NT2/D1 (cell line): ENCODE measurements at regions not wholly inside any gene's neighbourhood (a gene's known extent, or its start where the extent isn't known, plus 50 kb on each side); places are given as distances from the start of the nearest gene placed in this dataset.

ENCODE experiments used
- DNase-seq: peaks from one replicate; pipeline ENCODE4 v3.0.0-alpha.2; 2011; ENCODE audit warnings: low read depth, low spot score
- H3K27me3 ChIP-seq: 2 replicates; pipeline ENCODE4 v1.6.0; 2011; ENCODE audit warnings: mild to moderate bottlenecking; ENCODE audit not compliant: insufficient read length, insufficient read depth
- H3K36me3 ChIP-seq: 2 replicates; pipeline ENCODE4 v1.6.1; 2011; ENCODE audit warnings: mild to moderate bottlenecking, low read length, mixed read lengths; ENCODE audit not compliant: insufficient read depth, insufficient read length
- H3K4me1 ChIP-seq: 2 replicates; pipeline ENCODE4 v1.5.1; 2011; ENCODE audit not compliant: insufficient read depth, insufficient read length
- H3K4me3 ChIP-seq: 2 replicates; pipeline ENCODE4 v1.5.1; 2011; ENCODE audit warnings: low read depth; ENCODE audit not compliant: insufficient read length
- H3K9ac ChIP-seq: 2 replicates; pipeline ENCODE4 v1.6.0; 2011; ENCODE audit warnings: low read depth; ENCODE audit not compliant: insufficient read length
- H3K9me3 ChIP-seq: 2 replicates; pipeline ENCODE4 v1.5.1; 2011; ENCODE audit warnings: mild to moderate bottlenecking, low read length; ENCODE audit not compliant: insufficient read depth
- SUZ12 ChIP-seq: IDR thresholded peaks from 2 replicates; pipeline ENCODE4 v1.6.1; 2011; ENCODE audit not compliant: insufficient read length, insufficient read depth; ENCODE audit errors: extremely low read depth
- YY1 ChIP-seq: IDR thresholded peaks from 2 replicates; pipeline ENCODE4 v1.6.1; 2011; ENCODE audit not compliant: insufficient read length, insufficient read depth
- ZNF274 ChIP-seq: IDR thresholded peaks from 2 replicates; pipeline ENCODE4 v1.6.1; 2011; ENCODE audit warnings: mild to moderate bottlenecking, low read depth, low read length

GRCh38 chr14:84421621-84422020 lies 1108.3 kb upstream of the FLRT2 start:
- H3K36me3 ChIP-seq: no peaks in the 10 kb centered on the region
- TF ChIP-seq SUZ12: no peak
- TF ChIP-seq ZNF274: no peak
- no peak for TF ChIP-seq YY1
- H3K9ac ChIP-seq: no peak overlapping the region
- H3K4me3 ChIP-seq: no peak overlapping the region
- H3K27me3 ChIP-seq: no peaks in the 10 kb centered on the region
- H3K4me1 ChIP-seq: no peaks in the 10 kb centered on the region
- no peaks in the 10 kb centered on the region for H3K9me3 ChIP-seq
- no peak for DNase-seq

DNA sequence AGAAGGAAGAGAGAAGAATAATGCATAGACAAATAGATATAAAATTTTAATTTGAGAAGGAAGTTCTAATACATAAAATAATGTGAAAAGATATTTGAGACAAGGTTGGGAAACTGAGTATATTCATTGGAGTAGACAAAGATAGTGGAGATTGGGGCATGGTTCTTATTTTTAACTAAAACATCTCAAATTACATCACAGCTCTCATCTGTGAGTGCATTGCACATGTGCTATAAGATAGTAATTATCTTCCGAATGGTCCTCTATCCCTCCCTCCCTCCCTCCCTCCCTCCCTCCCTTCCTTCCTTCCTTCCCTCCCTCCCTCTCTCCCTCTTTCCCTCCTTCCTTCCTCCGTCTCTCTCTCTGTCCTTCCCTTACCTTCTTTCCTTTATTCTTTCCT lies 1104.0 kb upstream of the FLRT2 start:
- no peak for DNase-seq
- no peak overlapping the region for H3K4me3 ChIP-seq
- no peaks in the 10 kb centered on the region for H3K27me3 ChIP-seq
- H3K9ac ChIP-seq: no peak overlapping the region
- H3K36me3 ChIP-seq: no peaks in the 10 kb centered on the region
- H3K4me1 ChIP-seq: no peaks in the 10 kb centered on the region
- TF ChIP-seq ZNF274 (no peak), YY1 (no peak), SUZ12 (no peak)
- no peaks in the 10 kb centered on the region for H3K9me3 ChIP-seq

- no peak for DNase-seq
- H3K27me3 ChIP-seq: no peaks in the 10 kb centered on the region
- no peak overlapping the region for H3K9ac ChIP-seq
- no peaks in the 10 kb centered on the region for H3K4me1 ChIP-seq
- H3K4me3 ChIP-seq: no peak overlapping the region
- TF ChIP-seq ZNF274 (no peak), YY1 (no peak), SUZ12 (no peak)
- no peaks in the 10 kb centered on the region for H3K9me3 ChIP-seq
- no peaks in the 10 kb centered on the region for H3K36me3 ChIP-seq
Measured at GRCh38 chr14:84432676-84433075, 1097.3 kb upstream of the FLRT2 start.

DNA sequence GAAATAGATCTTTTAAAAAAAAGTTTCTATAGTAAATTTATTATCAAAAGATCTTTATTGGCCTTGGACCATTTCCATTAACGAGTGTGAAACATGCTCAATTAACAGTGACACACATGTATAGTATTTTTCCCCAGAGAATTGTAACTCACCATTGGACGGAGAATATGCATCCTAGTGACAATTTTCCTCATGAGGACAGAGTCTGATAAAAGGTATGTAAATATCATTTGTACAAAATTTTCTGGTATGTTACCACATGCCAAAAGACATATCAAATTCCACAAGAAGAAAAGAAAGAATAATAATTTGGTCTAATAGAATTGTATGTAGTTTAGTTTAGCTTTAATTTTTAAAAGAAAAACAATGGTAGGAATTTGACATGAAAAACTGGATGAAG lies 1096.0 kb upstream of the FLRT2 start:
- H3K9ac ChIP-seq: no peak overlapping the region
- no peaks in the 10 kb centered on the region for H3K4me1 ChIP-seq
- no peak overlapping the region for H3K4me3 ChIP-seq
- no peaks in the 10 kb centered on the region for H3K36me3 ChIP-seq
- no peak for DNase-seq
- no peaks in the 10 kb centered on the region for H3K9me3 ChIP-seq
- H3K27me3 ChIP-seq: no peaks in the 10 kb centered on the region
- TF ChIP-seq YY1: no peak
- no peak for TF ChIP-seq ZNF274
- no peak for TF ChIP-seq SUZ12

GRCh38 chr14:84435820-84436324 lies 1094.1 kb upstream of the FLRT2 start:
- TF ChIP-seq ZNF274 (no peak), YY1 (no peak), SUZ12 (no peak)
- no peak for DNase-seq
- H3K27me3 ChIP-seq: no peaks in the 10 kb centered on the region

GRCh38 chr14:84436528-84436927 lies 1093.4 kb upstream of the FLRT2 start:
- Histone ChIP-seq H3K27me3 (no peaks in the 10 kb centered on the region), H3K4me1 (no peaks in the 10 kb centered on the region), H3K4me3 (no peak overlapping the region), H3K9me3 (no peaks in the 10 kb centered on the region), H3K9ac (no peak overlapping the region), H3K36me3 (no peaks in the 10 kb centered on the region)
- DNase-seq: no peak
- TF ChIP-seq ZNF274: no peak

More at GRCh38 chr14:84435820-84436324, 1094.1 kb upstream of the FLRT2 start:
- no peaks in the 10 kb centered on the region for H3K36me3 ChIP-seq
- no peaks in the 10 kb centered on the region for H3K9me3 ChIP-seq
- no peaks in the 10 kb centered on the region for H3K4me1 ChIP-seq
- no peak overlapping the region for H3K9ac ChIP-seq
- H3K4me3 ChIP-seq: no peak overlapping the region

DNA sequence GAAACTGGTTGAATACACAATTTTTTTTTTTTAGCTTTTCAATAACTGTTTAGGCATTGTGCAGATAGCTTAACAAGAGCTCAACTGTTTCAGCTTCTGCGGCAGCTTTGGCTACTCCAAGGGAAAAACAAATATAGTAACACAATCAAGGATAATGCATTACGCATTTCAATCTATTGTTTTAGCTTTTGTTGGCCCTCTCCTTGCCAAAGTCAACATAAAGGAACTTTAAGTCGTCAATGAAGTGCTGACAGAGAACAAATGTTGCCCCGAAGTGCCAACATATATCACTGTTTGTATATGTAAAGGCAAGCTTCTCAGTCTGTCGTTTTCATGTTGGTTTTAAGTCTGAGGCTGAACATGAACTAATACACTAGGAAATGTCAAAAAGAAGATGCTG lies 1087.4 kb upstream of the FLRT2 start:
- Histone ChIP-seq H3K4me1 (no peaks in the 10 kb centered on the region), H3K36me3 (no peaks in the 10 kb centered on the region), H3K9ac (no peak overlapping the region), H3K27me3 (no peaks in the 10 kb centered on the region), H3K4me3 (no peak overlapping the region), H3K9me3 (no peaks in the 10 kb centered on the region)
- no peak for DNase-seq
- TF ChIP-seq YY1: no peak
- TF ChIP-seq SUZ12: no peak
- no peak for TF ChIP-seq ZNF274

- no peak overlapping the region for H3K9ac ChIP-seq
- H3K27me3 ChIP-seq: no peaks in the 10 kb centered on the region
- no peaks in the 10 kb centered on the region for H3K4me1 ChIP-seq
- H3K36me3 ChIP-seq: no peaks in the 10 kb centered on the region
- no peak for DNase-seq
- H3K9me3 ChIP-seq: no peaks in the 10 kb centered on the region
- no peak overlapping the region for H3K4me3 ChIP-seq
- TF ChIP-seq YY1 (no peak), SUZ12 (no peak), ZNF274 (no peak)
Measured at GRCh38 chr14:84445486-84445885, 1084.5 kb upstream of the FLRT2 start.
